Calu3 (cell line): ENCODE measurements at regions not wholly inside any gene's neighbourhood (a gene's known extent, or its start where the extent isn't known, plus 50 kb on each side); places are given as distances from the start of the nearest gene placed in this dataset.

ENCODE experiments used
- BruUV-seq: library from RNA; stranded (reverse); fragments of 400-500 nt; replicated peaks from 2 replicates; lab custom pipeline; 2021; lab: Mats Ljungman, UMichigan
- CTCF ChIA-PET: fragments of 300-600 bp; sonication (Branson Sonifier 250); formaldehyde crosslinking; loops from one replicate; lab custom pipeline; 2022; ENCODE audit warnings: antibody characterized with exemption; lab: Charles Lee
- DNase-seq: peaks from one replicate; pipeline ENCODE4 v3.0.0; 2022
- H3K27ac Mint-ChIP-seq: one replicate; pipeline ENCODE4 v1.8.0; 2022; ENCODE audit warnings: mixed read lengths; ENCODE audit not compliant: unreplicated experiment
- H3K27me3 Mint-ChIP-seq: one replicate; pipeline ENCODE4 v1.8.0; 2022; ENCODE audit warnings: mixed read lengths; ENCODE audit not compliant: unreplicated experiment
- H3K36me3 Mint-ChIP-seq: one replicate; pipeline ENCODE4 v1.8.0; 2022; ENCODE audit warnings: mild to moderate bottlenecking, moderate library complexity, mixed read lengths; ENCODE audit not compliant: insufficient read depth, unreplicated experiment
- H3K4me1 Mint-ChIP-seq: one replicate; pipeline ENCODE4 v1.8.0; 2022; ENCODE audit warnings: mild to moderate bottlenecking, low read depth, mixed read lengths; ENCODE audit not compliant: unreplicated experiment
- H3K4me3 Mint-ChIP-seq: one replicate; pipeline ENCODE4 v1.8.0; 2022; ENCODE audit warnings: mild to moderate bottlenecking, low read depth, moderate library complexity, mixed read lengths; ENCODE audit not compliant: unreplicated experiment
- H3K9me3 Mint-ChIP-seq: one replicate; pipeline ENCODE4 v1.8.0; 2022; ENCODE audit warnings: low read depth, mixed read lengths; ENCODE audit not compliant: unreplicated experiment
- intact Hi-C: fragments of 100-400 bp; cut with micrococcal nuclease; formaldehyde crosslinking; loops from one replicate; pipeline ENCODE4 v1.10.0; 2022; ENCODE audit not compliant: unreplicated experiment
- TF ChIP-seq, protein P1 (sequence below): fragments of 200-600 bp; IDR thresholded peaks from one replicate; pipeline ENCODE4 v1.8.0; 2022; ENCODE audit warnings: antibody characterized with exemption; ENCODE audit not compliant: unreplicated experiment

DNA sequence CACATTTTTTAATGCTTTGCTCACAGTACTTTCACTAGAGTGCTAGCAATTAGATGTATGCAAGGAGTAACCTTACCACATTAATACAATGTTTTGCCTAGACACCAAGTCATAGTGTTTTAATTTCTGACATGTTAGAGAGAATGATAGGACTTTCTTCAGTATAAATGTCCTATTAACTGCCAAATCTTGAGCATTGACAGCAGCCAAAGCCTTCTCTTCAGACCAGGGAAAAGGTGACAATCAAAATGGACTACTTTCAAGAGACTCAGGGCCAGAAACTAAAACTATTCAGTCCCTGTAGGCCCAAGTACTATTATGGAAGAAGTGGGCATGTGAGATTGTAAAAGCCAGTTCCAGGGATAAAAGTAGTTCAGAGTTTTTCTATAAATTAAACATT, 201.4 kb upstream of the PCDH15 start:
- H3K9me3 Mint-ChIP-seq = peaks cover 8% of the 10 kb centered on the region
- TF ChIP-seq, protein P1, sequence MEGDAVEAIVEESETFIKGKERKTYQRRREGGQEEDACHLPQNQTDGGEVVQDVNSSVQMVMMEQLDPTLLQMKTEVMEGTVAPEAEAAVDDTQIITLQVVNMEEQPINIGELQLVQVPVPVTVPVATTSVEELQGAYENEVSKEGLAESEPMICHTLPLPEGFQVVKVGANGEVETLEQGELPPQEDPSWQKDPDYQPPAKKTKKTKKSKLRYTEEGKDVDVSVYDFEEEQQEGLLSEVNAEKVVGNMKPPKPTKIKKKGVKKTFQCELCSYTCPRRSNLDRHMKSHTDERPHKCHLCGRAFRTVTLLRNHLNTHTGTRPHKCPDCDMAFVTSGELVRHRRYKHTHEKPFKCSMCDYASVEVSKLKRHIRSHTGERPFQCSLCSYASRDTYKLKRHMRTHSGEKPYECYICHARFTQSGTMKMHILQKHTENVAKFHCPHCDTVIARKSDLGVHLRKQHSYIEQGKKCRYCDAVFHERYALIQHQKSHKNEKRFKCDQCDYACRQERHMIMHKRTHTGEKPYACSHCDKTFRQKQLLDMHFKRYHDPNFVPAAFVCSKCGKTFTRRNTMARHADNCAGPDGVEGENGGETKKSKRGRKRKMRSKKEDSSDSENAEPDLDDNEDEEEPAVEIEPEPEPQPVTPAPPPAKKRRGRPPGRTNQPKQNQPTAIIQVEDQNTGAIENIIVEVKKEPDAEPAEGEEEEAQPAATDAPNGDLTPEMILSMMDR = no peak
- BruUV-seq = no TSS peak
- peaks cover 4% of the 10 kb centered on the region for H3K36me3 Mint-ChIP-seq
- CTCF ChIA-PET = no interaction called here
- no peaks in the 10 kb centered on the region for H3K4me1 Mint-ChIP-seq
- no peak overlapping the region for H3K27ac Mint-ChIP-seq
- no peak for DNase-seq
- intact Hi-C loops = no loop called here
- no peak overlapping the region for H3K4me3 Mint-ChIP-seq
- H3K27me3 Mint-ChIP-seq = no peaks in the 10 kb centered on the region

DNA sequence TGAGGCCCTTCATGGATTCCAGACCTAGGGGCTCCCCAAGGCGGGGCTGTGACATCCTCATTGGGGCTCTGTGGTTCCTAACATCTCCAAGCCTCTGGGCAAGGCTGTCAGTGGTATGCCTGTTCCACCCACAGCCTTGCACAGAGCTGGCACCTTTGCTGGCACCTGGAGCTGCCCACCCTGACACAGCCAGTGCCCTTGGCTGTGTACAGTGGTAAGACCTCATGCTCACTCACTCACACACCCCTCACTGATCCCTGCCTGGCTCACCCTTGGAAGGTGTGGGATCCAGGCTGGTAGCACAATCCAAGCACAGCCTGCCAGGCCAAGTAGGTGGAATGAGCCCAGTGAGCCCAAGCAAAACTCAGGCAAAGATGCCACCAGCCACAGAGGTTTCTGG, 200.4 kb upstream of the PCDH15 start:
- TF ChIP-seq, protein P1 = no peak
- no TSS peak for BruUV-seq
- H3K27ac Mint-ChIP-seq = no peak overlapping the region
- CTCF ChIA-PET = interaction anchor here (0.6 kb wide), 1 partner anchor 498 kb away, joined by 3 read pairs; no protein-coding TSS in a partner anchor
- H3K4me3 Mint-ChIP-seq = no peak overlapping the region
- H3K9me3 Mint-ChIP-seq = peaks cover 8% of the 10 kb centered on the region
- H3K36me3 Mint-ChIP-seq = peaks cover 4% of the 10 kb centered on the region
- intact Hi-C loops = no loop called here
- no peaks in the 10 kb centered on the region for H3K4me1 Mint-ChIP-seq
- H3K27me3 Mint-ChIP-seq = no peaks in the 10 kb centered on the region
- no peak for DNase-seq

DNA sequence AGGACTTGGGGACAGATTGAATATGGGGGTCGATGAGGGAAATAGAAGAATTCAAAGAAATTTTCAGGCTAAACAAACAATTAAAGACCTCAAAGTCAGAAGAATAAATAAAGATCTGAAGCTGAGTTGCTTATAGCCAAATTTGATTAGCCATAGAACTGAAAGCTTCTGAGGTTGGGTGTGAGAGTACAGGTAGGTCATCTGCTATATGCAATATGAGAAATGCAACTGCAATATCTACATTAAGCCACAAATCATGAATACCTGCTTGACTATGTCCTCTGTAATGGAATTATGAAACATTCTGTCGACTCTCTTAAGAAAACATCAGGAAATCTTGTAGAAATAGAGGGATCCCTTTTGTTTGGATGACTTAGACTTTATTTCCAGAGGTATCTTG, 192.1 kb upstream of the PCDH15 start:
- intact Hi-C loops = loop anchor here (5.0 kb wide), 1 partner anchor 509 kb away; no protein-coding TSS in a partner anchor
- no TSS peak for BruUV-seq
- CTCF ChIA-PET = no interaction called here
- H3K36me3 Mint-ChIP-seq = no peaks in the 10 kb centered on the region
- H3K9me3 Mint-ChIP-seq = peaks cover 4% of the 10 kb centered on the region
- no peak overlapping the region for H3K27ac Mint-ChIP-seq
- no peak for DNase-seq
- TF ChIP-seq, protein P1 = no peak
- no peaks in the 10 kb centered on the region for H3K27me3 Mint-ChIP-seq
- H3K4me3 Mint-ChIP-seq = no peak overlapping the region
- H3K4me1 Mint-ChIP-seq = no peaks in the 10 kb centered on the region

DNA sequence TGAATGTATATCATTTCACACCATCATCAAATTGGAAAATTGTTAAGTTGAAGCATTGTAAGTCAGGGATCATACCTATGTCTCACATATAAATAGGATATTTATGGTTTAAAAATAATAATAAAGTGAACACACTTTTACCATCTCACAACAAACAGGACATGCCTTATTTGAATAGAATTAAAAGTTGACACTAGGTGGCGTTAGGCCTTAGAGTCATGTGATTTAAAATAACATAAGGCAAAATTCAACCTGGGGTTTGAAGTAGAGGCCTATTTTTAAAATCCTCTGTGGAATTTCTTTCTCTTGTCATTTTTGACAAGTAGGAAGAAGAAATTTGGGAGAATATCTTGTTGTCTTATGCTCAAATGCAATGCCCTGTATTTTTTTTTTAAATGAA, 184.7 kb upstream of the PCDH15 start:
- CTCF ChIA-PET = no interaction called here
- Mint-ChIP-seq H3K36me3 (no peaks in the 10 kb centered on the region), H3K27ac (no peak overlapping the region), H3K4me1 (no peaks in the 10 kb centered on the region), H3K4me3 (no peak overlapping the region), H3K9me3 (no peaks in the 10 kb centered on the region), H3K27me3 (no peaks in the 10 kb centered on the region)
- no TSS peak for BruUV-seq
- DNase-seq = no peak
- TF ChIP-seq, protein P1 = peak; percentile 41
- intact Hi-C loops = loop anchor here (2.0 to 5.0 kb wide), 2 partner anchors 107 to 279 kb away; no protein-coding TSS in a partner anchor
